HCT116 (cell line): ENCODE measurements at regions not wholly inside any gene's neighbourhood (a gene's known extent, or its start where the extent isn't known, plus 50 kb on each side); places are given as distances from the start of the nearest gene placed in this dataset.

Source experiments
- ATAC-seq: fragments of 200-7000 bp; cut with Tn5 transposase; 2 replicates; pipeline ENCODE4 v1.9.1; 2020; ENCODE audit warnings: mild to moderate bottlenecking, moderate library complexity
- BruUV-seq: library from RNA; stranded (reverse); fragments of 400-500 nt; replicated peaks from 2 replicates; lab custom pipeline; 2021; lab: Mats Ljungman, UMichigan
- CTCF ChIA-PET: fragments of 300-600 bp; sonication (Branson Sonifier 250); formaldehyde crosslinking; loops from one replicate; lab custom pipeline; 2021; ENCODE audit warnings: antibody characterized with exemption; lab: Charles Lee
- POLR2A ChIA-PET: fragments of 300-600, 350-600 bp; sonication (Branson Sonifier 250); formaldehyde crosslinking; loops from one replicate; lab custom pipeline; 2021; ENCODE audit warnings: antibody characterized with exemption; lab: Charles Lee
- RAD21 ChIA-PET, 2 experiments: fragments of 300-600 bp; sonication (Branson Sonifier 250); formaldehyde crosslinking; loops; one replicate each; lab custom pipeline; 2023; ENCODE audit warnings: low total read pairs in 2 of 2; ENCODE audit not compliant: uncharacterized antibody in 2 of 2, unreplicated experiment in 2 of 2, low non-redundant PET in 1 of 2; lab: Charles Lee
- DNase-seq: peaks from one replicate; pipeline ENCODE4 v3.0.0-alpha.2; 2010; ENCODE audit warnings: low read depth, low spot score
- H2AFZ ChIP-seq: fragments of 200-600 bp; shearing (Covaris generic), sonication (generic); 2 replicates; pipeline ENCODE4 v1.6.1; 2017; ENCODE audit warnings: low read depth, mixed run types, mixed read lengths, antibody characterized with exemption, low read length; ENCODE audit not compliant: poor library complexity, severe bottlenecking
- H3K27ac ChIP-seq: 2 replicates; pipeline ENCODE4 v1.5.1; 2012; ENCODE audit warnings: low read depth, low read length
- H3K27me3 ChIP-seq: fragments of 200-600 bp; sonication (generic); 2 replicates; pipeline ENCODE4 v1.6.1; 2016; ENCODE audit warnings: mixed run types, low read length, mixed read lengths; ENCODE audit not compliant: insufficient read depth
- H3K36me3 ChIP-seq, 2 experiments: fragments of 200-500 bp in 1 of 2; fragments of 200-600 bp in 1 of 2; sonication (Bioruptor generic) in 1 of 2; sonication (generic) in 1 of 2; 2 replicates each; pipeline versions ENCODE4 v1.5.1 to v1.6.1; 2014 to 2016; ENCODE audit warnings: low read length in 2 of 2, inconsistent platforms in 1 of 2, mixed read lengths in 1 of 2, mixed run types in 1 of 2; ENCODE audit not compliant: insufficient read depth in 2 of 2, control insufficient read depth in 1 of 2
- H3K4me1 ChIP-seq, 2 experiments: fragments of 200-600 bp in 1 of 2; sonication (generic) in 1 of 2; 2 replicates each; pipeline versions ENCODE4 v1.5.1 to v1.6.1; 2012 to 2017; ENCODE audit warnings: low read length in 2 of 2, inconsistent platforms in 1 of 2, mild to moderate bottlenecking in 1 of 2, mixed read lengths in 1 of 2, mixed run types in 1 of 2, moderate library complexity in 1 of 2; ENCODE audit not compliant: insufficient read depth in 2 of 2, control insufficient read depth in 1 of 2
- H3K4me2 ChIP-seq: fragments of 200-600 bp; sonication (generic); 2 replicates; pipeline ENCODE4 v1.6.1; 2017; ENCODE audit warnings: mixed run types, low read length, mixed read lengths
- H3K4me3 ChIP-seq, 2 experiments: fragments of 200-600 bp in 1 of 2; sonication (generic) in 1 of 2; replicated peaks in 1 of 2; 2 replicates each; pipeline ENCODE4 v1.5.1; 2011 to 2016; ENCODE audit warnings: low read length in 2 of 2, control low read depth in 1 of 2, low read depth in 1 of 2, mild to moderate bottlenecking in 1 of 2, mixed read lengths in 1 of 2, mixed run types in 1 of 2
- H3K79me2 ChIP-seq: fragments of 200-600 bp; sonication (generic); 2 replicates; pipeline ENCODE4 v1.6.1; 2017; ENCODE audit warnings: mild to moderate bottlenecking, mixed run types, low read length, moderate library complexity, mixed read lengths; ENCODE audit not compliant: insufficient read depth
- H3K9ac ChIP-seq: fragments of 200-600 bp; sonication (generic); 2 replicates; pipeline ENCODE4 v1.6.1; 2016; ENCODE audit warnings: low read length, mixed read lengths
- H3K9me2 ChIP-seq: fragments of 200-600 bp; sonication (generic), shearing (Covaris generic); 2 replicates; pipeline ENCODE4 v1.6.1; 2017; ENCODE audit warnings: mixed run types, mild to moderate bottlenecking, moderate library complexity; ENCODE audit not compliant: insufficient read depth
- H3K9me3 ChIP-seq, 2 experiments: fragments of 200-500 bp in 1 of 2; fragments of 200-600 bp in 1 of 2; sonication (Bioruptor generic) in 1 of 2; sonication (generic) in 1 of 2; 2 replicates each; pipeline ENCODE4 v1.6.1; 2014 to 2017; ENCODE audit warnings: low read length in 2 of 2, mixed read lengths in 2 of 2, inconsistent platforms in 1 of 2, low read depth in 1 of 2, mild to moderate bottlenecking in 1 of 2, mixed run types in 1 of 2, moderate library complexity in 1 of 2; ENCODE audit not compliant: control insufficient read depth in 1 of 2, insufficient read depth in 1 of 2
- H4K20me1 ChIP-seq: fragments of 200-600 bp; sonication (generic), shearing (Covaris generic); 2 replicates; pipeline ENCODE4 v1.6.1; 2017; ENCODE audit warnings: mixed run types, mild to moderate bottlenecking, moderate library complexity; ENCODE audit not compliant: insufficient read depth
- ATF3 ChIP-seq: IDR thresholded peaks from 2 replicates; pipeline ENCODE4 v1.6.1; 2012
- CTCF ChIP-seq, 3 experiments: fragments of 200-600 bp in 1 of 3; sonication (generic) in 1 of 3; IDR thresholded peaks in 2 of 3; conservative IDR thresholded peaks in 1 of 3; 2 replicates each; pipeline ENCODE4 v1.5.1; 2012 to 2017; ENCODE audit warnings: low read depth in 2 of 3, low read length in 2 of 3, antibody characterized with exemption in 1 of 3, borderline replicate concordance in 1 of 3, control low read depth in 1 of 3, mild to moderate bottlenecking in 1 of 3, mixed read lengths in 1 of 3, mixed run types in 1 of 3, moderate library complexity in 1 of 3; ENCODE audit not compliant: insufficient read depth in 1 of 3
- EGR1 ChIP-seq: IDR thresholded peaks from 2 replicates; pipeline ENCODE4 v1.6.1; 2012; ENCODE audit warnings: low read depth
- JUND ChIP-seq: IDR thresholded peaks from 2 replicates; pipeline ENCODE4 v1.6.1; 2012
- SIN3A ChIP-seq: IDR thresholded peaks from 2 replicates; pipeline ENCODE4 v1.6.1; 2012; ENCODE audit warnings: low read depth
- ZBTB33 ChIP-seq: IDR thresholded peaks from 2 replicates; pipeline ENCODE4 v1.6.1; 2011; ENCODE audit warnings: mild to moderate bottlenecking, low read length, moderate library complexity; ENCODE audit not compliant: insufficient replicate concordance; ENCODE audit errors: extremely low read depth
- intact Hi-C: fragments of 100-400 bp; cut with micrococcal nuclease; formaldehyde crosslinking; loops from 2 replicates; pipeline ENCODE4 v1.10.0; 2022

- Histone ChIP-seq H3K9ac (no peak overlapping the region), H3K27ac (no peak overlapping the region), H3K9me3 (no peaks in the 10 kb centered on the region), H3K4me3 (no peak overlapping the region), H4K20me1 (no peaks in the 10 kb centered on the region), H3K36me3 (no peaks in the 10 kb centered on the region), H3K4me1 (peaks cover 7% of the 10 kb centered on the region in 2 experiments), H2AFZ (no peak overlapping the region), H3K27me3 (no peaks in the 10 kb centered on the region), H3K4me2 (no peak overlapping the region), H3K9me2 (no peaks in the 10 kb centered on the region), H3K79me2 (no peaks in the 10 kb centered on the region)
- TF ChIP-seq SIN3A (no peak), ATF3 (no peak), JUND (no peak), CTCF (IDR thresholded peaks at IDR 0.05 in 2 of 3, conservative IDR thresholded peaks at IDR 0.05 in 1 of 3; ENCODE audit: borderline replicate concordance in 1 of 3, insufficient read depth in 1 of 3, low read depth in 2 of 3, low read length in 2 of 3) (no peak), ZBTB33 (no peak), EGR1 (no peak)
- DNase-seq (no peak), ATAC-seq (no peak)
- ChIA-PET CTCF (no interaction called here), RAD21 (no interaction called here), POLR2A (no interaction called here)
- BruUV-seq, result no TSS peak
- intact Hi-C loops, result no loop called here
Observed at GRCh38 chr20:53822534-53822933, 228.9 kb upstream of the ZNF217 start.
